NCI-H146 treated with DMSO at 0.1 percent for 48 hours (cell line): ENCODE measurements at regions not wholly inside any gene's neighbourhood (a gene's known extent, or its start where the extent isn't known, plus 50 kb on each side); places are given as distances from the start of the nearest gene placed in this dataset.

Experiments used
- DNase-seq: peaks from one replicate; lab custom pipeline; 2025; ENCODE audit not compliant: unreplicated experiment; lab: John Stamatoyannopoulos, UW

DNA sequence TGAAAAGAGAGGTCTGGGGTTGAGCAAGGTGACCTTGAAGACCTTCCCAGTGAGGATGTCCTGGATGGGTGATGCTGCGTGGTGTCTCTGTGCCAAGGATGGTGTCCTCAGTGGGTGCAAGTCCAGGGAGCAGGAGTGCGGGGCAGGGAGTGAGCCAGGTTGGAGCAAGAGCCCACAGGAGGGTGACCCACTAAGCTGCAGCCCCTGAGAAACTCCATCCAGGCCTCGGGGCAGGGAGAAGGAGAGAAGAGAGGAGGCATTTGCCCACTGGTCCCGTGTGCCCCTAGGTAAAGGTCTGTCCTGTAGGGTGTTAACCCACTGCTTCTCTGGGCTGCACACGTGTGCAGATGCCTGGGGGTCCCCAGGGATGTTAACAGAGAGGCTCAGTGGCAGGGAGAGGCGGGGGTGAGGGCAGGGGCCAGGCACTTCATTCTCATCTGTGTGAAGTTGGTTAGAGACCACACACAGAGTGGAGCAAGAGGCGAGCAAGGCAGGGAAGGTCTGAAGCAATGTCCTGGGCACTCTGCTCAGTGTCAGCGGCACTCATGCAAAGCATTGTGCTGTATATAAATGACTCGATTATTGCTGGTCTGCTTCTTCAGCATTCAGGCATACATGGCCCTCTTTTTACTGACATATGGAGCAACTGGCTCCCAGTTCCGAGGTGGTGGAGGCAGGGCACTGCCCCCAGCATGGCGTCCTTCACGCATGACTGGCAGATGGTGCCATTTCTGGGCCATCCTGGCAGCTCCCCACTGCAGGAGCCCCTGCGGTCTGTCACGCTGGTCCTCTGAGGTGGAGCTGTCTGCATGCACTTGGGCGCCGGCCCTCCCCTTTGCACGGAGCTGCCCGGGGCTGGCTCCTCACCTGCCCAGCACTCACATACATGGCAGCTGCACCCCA is 117.2 kb upstream of the HS6ST1 start:
- DNase-seq = no peak

GRCh38 chr2:128436479-128437203 is 118.0 kb upstream of the HS6ST1 start:
- no peak for DNase-seq

- no peak for DNase-seq
Measured at GRCh38 chr2:128437204-128437565, 118.5 kb upstream of the HS6ST1 start.

- no peak for DNase-seq
Measured at GRCh38 chr2:128438091-128438490, 119.4 kb upstream of the HS6ST1 start.

DNA sequence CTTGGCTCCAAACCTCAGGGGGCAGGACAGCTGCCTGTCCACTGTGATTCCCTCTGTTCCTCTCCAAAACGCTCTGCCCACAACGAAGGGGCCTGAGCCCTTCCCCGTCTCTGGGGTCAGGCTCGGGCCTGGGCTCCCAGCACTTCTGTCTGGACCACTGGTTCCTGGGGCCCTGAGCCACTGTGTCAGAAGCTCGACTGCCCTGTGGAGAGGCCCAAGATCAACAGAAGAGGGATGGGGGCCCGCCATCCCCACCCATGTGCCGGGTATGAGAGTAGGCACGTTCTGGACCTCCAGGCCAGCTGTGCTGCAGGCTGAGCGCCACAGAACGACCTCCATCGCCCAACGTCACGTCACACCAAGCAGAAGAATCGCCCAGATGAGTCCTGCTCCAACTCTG is 119.9 kb upstream of the HS6ST1 start:
- DNase-seq = no peak

- no peak for DNase-seq
Measured at GRCh38 chr2:128439031-128439790, 120.5 kb upstream of the HS6ST1 start.

DNA sequence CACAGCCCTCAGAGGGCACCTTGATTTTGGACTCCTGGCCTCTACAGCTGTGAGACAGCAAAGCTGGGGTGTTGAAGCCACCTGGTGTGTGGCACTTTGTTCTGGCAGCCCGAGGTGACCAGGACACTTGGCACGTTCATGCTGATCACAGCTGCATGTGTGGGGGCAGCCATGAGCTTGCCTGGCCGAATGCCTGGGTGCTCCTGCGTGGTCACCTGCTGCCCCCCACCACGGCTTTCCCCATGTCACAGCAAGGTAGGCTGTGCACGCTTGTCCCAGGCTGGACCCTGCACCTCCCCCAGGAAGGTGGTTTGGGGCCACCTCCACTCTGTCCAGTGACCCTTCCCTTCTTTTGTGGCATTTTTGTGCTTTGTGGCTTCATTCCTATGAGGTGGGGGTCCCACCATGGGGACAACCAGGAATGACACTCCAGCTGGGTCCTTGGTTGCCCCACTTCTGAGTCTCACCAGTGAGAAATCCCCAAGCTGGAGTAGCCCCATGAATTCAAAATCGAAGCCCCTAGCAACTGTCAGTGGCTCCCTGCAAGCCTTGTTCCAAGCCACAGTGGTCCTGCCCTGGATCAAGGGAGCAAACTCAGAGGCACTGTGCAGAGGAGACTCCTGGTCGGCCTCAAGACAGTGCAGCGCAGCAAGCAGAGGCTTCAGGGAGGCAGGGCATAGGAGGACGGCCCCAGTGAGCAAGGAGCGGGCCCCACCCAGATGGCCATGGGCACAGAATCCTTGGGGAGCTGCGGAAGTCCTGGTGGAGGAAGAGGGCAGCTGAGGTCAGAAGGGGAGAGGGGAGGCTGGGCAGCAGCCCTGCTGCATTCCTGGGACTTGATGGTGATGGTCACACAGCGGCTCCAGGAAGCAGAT is 121.4 kb upstream of the HS6ST1 start:
- DNase-seq = no peak

DNA sequence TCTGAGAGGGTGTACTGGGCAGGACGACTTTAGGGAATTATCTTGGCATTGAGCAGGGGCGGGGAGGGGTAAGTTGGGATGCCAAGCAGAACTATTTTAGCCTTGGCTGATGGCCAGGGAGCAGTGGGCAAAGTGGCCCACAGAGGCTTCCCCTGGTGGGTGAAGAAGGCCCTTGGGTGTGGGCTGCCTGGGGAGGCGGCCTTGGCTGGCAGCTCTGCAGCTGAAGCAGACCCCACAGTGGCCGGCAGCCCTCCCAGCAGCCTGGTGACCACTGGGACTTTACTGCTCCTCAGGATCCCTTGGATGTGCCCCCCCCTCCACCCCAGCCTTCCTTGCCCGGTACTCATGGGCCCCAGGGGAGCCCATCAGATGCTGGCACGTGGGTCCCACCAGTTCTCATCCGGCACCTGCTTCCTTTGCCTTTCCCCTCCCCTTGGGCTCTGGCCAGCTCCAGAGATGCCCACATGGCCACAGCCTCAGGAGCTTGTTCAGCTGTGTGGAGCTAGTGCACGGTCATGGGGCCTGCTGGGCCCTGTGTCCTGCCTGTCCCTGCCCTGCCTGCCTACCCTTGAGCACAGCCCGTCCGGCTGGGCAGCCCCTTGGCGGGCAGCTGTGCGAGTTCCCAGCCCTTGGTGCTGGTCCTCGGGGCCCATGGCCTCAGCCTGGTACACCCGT is 122.1 kb upstream of the HS6ST1 start:
- no peak for DNase-seq

GRCh38 chr2:128441341-128442052 is 122.8 kb upstream of the HS6ST1 start:
- DNase-seq = no peak

- no peak for DNase-seq
Measured at GRCh38 chr2:128442053-128442751, 123.5 kb upstream of the HS6ST1 start.

- no peak for DNase-seq
Measured at GRCh38 chr2:128442891-128443302, 124.2 kb upstream of the HS6ST1 start.

- no peak for DNase-seq
Measured at GRCh38 chr2:128444121-128444771, 125.6 kb upstream of the HS6ST1 start.

DNA sequence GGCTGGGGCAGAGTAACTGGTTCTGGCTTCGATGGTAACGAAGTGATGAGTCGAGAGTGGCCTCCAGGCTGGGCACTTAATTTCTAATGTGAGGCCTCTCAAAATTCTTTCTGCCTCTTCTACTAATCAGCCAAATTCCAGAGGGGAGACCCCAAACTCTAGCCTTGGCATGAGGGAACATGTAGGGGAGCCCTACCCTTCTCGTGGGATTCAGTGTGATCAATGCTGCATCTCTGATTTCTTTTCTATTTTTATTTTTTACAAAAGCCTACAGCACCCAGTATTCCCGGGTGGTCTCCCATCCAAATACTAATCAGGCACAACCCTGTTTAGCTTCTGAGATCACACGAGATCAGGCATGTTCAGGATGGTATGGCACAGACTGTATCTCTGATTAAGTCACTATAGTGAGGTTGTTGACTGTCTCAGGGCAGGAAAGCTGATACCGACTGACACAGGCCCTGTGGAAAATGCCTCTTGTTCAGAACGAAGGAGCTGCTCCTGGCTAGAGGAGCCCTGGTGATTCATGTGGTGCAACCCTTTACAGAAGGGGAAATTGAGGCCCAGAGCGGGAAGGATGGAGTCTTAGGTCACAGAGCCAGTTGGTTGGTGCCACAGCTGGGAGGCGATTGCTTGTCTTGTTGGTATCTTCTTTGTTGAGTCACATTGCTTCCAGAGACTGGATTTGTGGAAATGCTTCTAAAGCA is 126.3 kb upstream of the HS6ST1 start:
- DNase-seq = no peak

- no peak for DNase-seq
Measured at GRCh38 chr2:128445523-128445900, 126.8 kb upstream of the HS6ST1 start.

DNA sequence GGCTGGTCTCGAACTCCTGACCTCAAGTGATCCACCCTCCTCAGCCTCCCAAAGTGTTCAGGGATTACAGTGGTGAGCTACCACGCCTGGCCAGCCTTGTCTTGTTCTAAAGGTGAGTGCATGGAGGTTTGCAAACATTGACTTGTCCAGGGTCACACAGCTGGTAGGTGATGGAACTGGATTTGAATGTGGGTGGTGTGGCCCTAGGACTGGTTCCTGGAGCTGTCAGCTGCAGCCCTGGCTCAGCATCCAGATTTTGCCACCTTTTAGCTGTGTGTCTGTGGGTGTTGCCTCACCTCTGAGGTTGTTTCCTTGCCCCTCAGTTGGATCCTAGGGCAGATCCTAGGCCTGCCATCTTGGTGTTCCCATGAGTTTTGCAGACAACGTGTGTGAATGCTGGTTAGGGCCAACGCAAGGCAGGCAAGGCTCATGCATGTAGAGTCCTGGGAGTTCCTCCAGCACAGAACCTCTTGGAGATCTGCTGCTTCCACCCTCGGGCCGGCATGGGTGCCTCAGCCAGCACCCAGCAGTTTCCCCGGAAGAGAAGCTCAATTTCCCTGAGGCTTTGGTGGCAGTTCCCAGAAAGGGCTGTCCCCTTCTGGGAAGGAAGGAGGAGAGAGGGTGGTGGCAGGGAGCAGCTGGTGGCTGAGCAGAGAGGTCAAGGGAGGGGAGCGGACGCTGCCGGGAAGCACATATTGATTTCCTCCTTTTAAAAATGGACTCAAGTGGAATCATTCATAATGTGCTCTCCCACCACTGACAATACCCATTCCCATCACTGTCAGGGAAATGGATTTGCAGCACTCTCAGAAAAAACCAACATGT is 127.6 kb upstream of the HS6ST1 start:
- DNase-seq = no peak

DNA sequence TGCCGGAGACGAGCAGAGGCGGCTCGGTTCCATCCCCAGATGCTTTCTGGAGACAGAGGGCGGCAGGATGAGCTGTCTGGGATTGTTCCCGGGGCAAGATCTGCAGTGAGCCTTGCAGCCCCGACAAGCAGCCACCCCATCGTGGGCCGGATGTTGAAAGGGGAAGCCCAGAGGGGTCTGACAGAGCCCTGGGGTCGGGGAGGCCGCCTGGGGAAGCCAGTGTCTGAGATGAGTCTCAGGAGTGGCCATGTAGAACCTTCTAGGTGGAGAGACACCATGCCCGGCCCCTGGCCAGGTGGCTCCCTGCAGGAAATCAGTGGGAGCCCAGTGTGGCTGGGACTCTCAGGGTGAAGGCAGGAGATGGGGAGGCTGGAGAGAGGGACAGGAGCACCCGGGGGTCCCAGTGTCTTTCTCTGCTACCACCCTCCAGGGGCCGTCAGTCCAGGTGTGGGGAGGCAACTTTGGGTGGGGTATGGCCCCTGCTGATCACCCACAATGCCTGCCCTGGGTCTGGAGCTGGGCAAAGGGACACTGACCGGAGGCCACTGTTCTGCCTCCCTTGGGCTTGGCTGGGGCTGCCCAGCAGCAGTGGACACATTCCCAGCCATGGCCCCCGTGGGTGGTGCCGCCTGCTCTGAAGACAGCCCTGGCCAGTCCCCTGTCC is 128.3 kb upstream of the HS6ST1 start:
- no peak for DNase-seq
